NCI-H510A treated with DMSO at 0.1 percent for 48 hours (cell line): ENCODE measurements at regions not wholly inside any gene's neighbourhood (a gene's known extent, or its start where the extent isn't known, plus 50 kb on each side); places are given as distances from the start of the nearest gene placed in this dataset.
"Not testable (repeated sequence)": the region's sequence is repeated elsewhere in the genome, so short reads cannot be mapped to it uniquely, and the experiment has no call there.

Experiments
- DNase-seq: peaks from one replicate; lab custom pipeline; 2025; lab: John Stamatoyannopoulos, UW

GRCh38 chr2:84288293-84288692, 170.8 kb downstream of the SUCLG1 start:
- no peak for DNase-seq

GRCh38 chr2:84286878-84287277, 172.2 kb downstream of the SUCLG1 start:
- DNase-seq = no peak

GRCh38 chr2:84285056-84285747, 173.9 kb downstream of the SUCLG1 start:
- no peak for DNase-seq

DNA sequence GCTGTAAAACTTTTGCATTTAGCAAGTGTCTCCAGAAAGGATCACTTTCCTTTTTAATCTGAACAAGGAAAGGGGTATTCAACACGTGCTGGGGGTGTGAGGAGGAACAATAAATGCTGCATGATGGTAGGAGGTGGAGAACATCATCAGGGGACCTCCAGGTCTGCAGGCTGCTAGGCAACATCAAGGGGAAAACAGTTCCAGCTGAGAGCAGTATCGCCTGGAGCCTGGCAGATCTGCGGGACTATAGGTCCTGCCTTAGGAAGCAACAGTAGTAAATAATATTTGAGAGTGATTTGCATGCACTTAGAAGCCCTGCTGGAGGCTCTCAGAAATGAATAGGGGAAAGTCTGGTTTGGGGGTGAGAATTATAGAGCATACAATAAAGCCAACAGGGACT, 175.6 kb downstream of the SUCLG1 start:
- no peak for DNase-seq

DNA sequence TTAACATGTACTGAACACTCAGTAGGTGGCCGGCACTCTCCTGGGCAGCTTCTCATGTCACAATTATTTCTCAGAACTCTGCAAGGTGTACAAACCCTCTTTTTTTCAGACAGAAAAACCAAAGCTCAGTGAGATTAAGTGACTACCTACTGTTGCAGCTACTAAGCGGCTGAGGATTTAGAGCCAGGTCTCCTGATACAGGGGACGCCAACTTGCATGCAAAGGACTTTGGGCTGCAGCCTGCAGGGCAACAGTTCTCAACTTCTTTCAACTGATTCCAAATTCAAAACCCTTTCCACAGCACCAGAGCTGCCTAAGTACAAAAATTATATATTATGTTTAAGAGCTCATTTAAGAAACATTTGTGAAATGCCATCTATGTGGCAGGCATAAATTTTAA, 177.6 kb downstream of the SUCLG1 start:
- no peak for DNase-seq

- DNase-seq = no peak
Observed at GRCh38 chr2:84280873-84281272, 178.2 kb downstream of the SUCLG1 start.

DNA sequence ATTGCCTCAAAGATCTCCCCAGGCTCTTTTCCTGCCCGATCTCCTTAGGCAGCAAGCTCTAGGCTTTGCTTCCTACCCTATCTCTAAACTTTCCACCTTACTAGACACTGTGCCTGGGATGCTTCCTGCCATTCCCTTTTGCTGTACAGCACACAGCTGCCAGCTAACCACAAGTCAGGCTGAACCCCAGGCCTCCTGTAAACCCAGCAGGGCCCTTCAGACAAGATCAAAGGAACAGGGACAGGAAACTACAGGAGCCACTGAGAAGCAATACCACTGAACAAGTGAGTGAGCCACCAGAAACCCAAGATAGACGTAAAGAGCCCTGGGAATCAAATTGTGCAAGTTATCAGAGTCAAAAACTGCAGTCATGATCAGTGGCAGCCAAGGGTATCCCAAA, 180.7 kb downstream of the SUCLG1 start:
- no peak for DNase-seq

GRCh38 chr2:84276590-84277255, 182.4 kb downstream of the SUCLG1 start:
- no peak for DNase-seq

GRCh38 chr2:84273406-84273805, 185.7 kb downstream of the SUCLG1 start:
- DNase-seq = no peak

GRCh38 chr2:84271977-84272376, 187.1 kb downstream of the SUCLG1 start:
- DNase-seq = no peak

- no peak for DNase-seq
Observed at GRCh38 chr2:84257831-84258230, 201.2 kb downstream of the SUCLG1 start.

GRCh38 chr2:84251651-84252302, 207.3 kb downstream of the SUCLG1 start:
- no peak for DNase-seq

GRCh38 chr2:84249140-84249539, 209.9 kb downstream of the SUCLG1 start:
- no peak for DNase-seq

- DNase-seq = no peak
Observed at GRCh38 chr2:84247532-84247931, 211.5 kb downstream of the SUCLG1 start.

DNA sequence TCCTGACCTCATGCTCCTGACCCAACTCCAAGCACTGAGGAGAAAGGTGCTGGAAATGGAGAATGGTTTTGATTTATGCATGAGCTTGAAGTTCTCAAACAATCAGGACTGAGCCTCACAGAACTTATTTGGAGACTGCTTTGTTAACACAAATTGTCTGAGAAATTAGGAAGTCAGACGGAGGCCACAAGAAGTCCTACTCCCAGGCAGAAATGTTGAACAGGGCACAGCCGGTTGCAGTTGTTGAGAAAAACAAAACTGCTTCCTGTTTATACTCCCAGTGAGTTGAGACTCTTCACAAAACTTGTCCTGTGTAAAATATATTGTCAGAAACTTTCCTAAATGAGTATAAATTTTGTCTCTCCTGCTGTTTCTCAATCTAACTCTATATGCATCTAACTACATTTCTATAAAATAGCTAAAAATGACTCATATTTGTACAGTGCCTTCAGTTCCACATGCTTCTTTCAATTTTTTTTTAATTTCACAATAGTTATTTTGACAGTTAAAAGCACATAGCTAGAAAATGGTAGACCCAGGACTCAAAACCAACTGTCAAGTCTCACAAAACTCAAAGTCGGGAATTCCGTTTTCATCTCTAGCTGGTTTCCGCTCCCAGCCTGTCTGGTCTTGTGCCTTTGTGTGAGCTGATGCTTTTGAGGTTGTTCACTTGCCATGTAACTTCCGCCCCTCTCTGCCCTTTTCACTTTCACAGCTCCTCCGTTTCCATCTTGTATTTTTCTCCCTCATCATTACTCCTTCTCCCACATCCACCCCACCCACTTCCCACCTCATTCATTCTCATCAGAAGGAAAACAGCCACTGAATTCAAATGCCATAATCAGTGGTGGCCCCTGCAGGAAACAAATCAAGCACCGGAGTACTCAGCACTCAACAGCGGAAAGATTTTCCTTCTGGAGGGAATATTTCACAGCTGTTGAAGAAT, 215.0 kb downstream of the SUCLG1 start:
- no peak for DNase-seq

DNA sequence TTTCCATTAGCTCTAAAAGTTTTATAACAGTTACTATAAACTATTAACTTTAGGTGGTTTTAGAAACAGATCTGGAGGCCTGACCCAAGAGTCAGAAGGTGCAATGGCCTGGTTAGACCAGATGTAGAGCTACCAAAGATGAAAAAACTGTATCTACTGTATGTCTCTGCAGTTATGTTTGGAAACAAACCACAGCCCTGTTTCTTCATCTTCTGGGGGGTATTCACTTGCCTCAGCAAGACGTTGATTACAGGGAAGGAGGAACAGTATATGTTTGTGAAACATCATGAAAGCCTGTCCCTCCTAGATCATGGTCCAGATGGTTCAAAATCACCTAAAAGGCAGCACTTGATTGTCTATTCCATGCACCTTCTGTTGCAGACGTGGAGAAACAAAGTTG, 220.2 kb downstream of the SUCLG1 start:
- DNase-seq = no peak

GRCh38 chr2:84236288-84236687, 222.8 kb downstream of the SUCLG1 start:
- no peak for DNase-seq

DNA sequence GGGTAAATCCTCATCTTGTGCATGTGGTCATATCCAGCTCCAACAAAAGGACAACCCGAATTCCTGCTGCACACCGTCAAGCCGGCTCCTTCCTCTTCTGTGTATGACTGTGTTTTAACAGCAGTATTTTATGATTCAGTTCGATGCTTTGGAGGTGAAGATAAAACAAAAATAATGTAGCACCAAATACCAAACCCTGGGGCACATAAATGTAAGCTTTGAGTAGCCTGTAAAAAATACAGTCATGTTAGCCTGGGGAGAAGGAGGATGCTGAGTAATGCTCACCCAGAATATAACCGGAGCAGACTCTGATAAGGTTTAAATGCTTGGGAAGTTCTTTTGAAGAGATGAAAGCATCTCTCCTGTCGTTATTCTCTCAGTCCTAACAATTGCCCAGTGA, 225.0 kb downstream of the SUCLG1 start:
- DNase-seq = no peak

- no peak for DNase-seq
Observed at GRCh38 chr2:84231478-84231877, 227.6 kb downstream of the SUCLG1 start.

DNA sequence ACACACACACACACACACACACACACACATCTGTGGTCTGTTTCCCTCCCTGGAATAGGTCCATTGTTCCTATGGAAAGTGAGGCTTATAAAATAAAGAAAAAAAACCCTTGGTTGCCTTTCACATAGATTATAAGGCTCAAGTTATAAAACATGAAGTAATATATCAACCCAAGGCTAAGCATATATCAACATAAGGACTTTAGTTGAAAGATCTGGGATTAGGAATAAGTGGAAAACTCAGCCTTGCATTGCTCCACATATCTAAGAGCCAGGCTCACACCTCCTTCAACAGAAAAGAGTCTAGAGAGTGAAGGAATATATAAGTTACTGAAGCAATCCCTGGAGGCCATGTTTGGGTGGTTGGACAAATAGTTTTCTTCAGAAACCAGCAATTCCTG, 235.0 kb downstream of the SUCLG1 start:
- no peak for DNase-seq

DNA sequence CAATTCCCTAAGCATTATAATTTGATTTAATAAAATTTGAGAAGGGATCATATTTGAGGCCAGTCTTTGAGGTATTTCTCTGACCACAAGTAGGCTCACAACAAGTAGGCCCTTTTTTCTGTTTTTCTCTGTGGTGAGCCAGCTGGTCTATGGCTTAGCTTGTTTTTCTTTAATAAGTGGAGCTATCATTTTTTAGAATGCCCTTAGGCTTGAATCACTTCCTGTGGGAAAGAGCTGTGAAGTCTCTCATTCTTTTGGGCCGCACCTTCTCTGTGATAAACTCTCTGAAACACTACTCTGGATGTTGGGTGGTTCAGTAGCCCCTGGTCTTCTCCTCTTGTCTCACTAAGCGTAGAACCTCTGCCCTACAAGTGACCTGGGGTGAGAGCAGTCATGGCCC, 235.9 kb downstream of the SUCLG1 start:
- DNase-seq = no peak

DNA sequence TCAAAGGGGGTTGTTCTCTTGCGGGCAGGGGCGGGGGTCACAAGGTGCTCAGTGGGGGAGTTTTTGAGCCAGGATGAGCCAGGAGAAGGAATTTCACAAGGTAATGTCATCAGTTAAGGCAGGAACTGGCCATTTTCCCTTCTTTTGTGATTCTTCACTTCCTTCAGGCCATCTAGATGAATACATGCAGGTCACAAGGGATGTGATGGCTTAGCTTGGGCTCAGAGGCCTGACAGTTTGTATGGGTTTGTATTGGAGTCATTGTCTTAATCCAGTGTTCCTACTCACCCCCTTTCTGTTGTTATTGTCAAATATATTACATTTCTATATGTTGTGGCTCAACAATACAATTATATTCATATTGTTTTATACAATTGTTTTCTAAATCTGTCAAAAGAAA, 238.0 kb downstream of the SUCLG1 start:
- not testable (repeated sequence) for DNase-seq
